ENCODE measurements at regions not wholly inside any gene's neighbourhood (a gene's known extent, or its start where the extent isn't known, plus 50 kb on each side); places are given as distances from the start of the nearest gene placed in this dataset.

DNA sequence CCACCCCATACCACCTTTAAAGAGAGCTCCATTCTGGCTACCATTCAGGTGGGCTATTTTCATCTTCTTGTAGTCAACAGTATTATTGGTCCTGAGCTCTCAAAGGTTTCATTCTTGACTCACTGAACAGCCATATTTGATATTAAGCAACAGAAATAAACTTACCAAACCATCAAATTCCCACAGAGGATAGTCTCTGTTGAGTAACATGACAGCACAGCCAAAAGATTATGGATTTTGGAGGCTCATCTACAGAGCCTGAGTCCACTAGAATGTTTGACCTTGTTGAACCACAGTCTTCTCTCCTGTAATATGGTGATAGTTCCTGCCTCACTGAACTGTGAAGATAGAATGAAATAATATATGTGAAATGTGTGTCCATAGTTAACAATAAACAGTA lies 276.3 kb upstream of the LDB2 start:
- DNase-seq (ENCODE audit: low spot score) = no peak

DNA sequence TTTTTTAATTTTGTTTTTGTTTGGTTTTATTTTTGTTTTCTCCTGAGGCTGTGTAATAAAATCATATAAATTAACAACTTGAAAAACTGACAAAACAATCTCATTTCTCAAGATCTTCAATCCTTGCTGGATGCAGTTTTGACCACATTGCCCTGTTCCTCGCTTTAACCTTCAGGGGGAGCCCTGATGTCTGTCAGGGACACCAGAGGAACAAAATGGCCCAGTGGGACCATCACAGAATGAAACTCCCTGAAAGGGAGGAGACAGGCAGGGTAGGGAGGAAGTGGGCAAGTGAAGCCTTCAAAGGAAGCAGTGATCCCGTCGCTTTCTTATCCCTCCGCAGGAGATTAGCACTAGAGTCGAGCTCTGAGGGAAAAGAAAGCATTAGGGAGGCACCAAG lies 274.9 kb upstream of the LDB2 start:
- peak; percentile 57 for DNase-seq (ENCODE audit: low spot score)

DNA sequence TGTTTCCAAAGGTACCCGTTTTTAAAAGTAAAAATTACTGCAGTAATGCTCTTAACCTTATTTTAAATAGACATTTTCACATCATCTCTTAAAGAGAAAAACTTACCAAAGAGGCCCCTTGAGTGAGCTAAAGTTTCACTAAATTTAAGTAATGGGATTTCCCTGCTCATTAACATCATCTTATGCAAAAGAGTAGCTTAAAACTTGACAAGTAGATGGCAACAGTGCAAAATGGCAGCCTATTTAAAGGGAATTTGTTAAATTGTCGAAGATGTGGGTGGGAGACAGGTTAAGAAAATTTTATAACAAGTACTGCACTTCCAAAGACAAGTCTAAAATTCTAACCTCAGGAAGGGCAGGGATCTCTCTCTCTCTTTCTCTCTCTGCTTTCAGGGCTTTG lies 271.7 kb upstream of the LDB2 start:
- DNase-seq (ENCODE audit: low spot score) = no peak

DNA sequence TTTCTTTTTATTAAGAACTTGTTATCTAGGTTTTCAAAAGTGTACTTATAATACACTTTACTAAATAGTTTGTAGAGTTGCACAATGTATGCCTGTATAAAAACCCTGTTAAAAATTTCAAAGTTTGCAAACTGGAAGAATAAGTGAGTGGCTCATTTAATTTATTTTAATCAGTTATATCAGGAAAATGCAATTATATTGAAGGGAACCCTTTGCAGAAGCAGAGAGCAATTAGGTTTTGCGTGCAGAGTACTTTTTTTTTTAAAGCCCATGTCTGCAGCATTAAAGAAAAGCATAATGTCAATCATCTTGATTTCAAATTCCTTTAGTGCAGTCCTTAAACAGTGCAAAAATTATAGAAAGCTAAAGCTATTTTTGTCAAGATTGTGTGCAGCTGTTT lies 271.3 kb upstream of the LDB2 start:
- DNase-seq (ENCODE audit: low spot score) = no peak

DNA sequence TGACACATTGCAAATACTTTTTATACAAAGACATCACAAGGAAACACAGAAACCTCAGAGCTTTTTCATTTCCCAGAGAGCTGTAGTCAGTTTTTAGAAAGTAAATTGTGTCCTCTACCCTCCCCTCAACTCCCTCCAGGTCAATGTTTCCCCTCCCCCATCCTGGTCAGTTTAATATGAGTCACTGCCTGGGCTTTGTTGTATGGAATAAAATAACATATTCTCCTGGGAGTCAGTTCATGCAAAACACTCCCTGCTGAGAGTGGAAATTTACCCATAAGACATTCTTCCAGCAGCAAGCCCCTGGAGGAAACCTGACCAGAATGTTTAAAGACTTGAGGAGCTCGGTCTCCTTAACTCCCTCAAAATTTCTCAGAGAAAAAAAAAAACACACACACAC lies 270.1 kb upstream of the LDB2 start:
- DNase-seq (ENCODE audit: low spot score) = peak; percentile 85

DNA sequence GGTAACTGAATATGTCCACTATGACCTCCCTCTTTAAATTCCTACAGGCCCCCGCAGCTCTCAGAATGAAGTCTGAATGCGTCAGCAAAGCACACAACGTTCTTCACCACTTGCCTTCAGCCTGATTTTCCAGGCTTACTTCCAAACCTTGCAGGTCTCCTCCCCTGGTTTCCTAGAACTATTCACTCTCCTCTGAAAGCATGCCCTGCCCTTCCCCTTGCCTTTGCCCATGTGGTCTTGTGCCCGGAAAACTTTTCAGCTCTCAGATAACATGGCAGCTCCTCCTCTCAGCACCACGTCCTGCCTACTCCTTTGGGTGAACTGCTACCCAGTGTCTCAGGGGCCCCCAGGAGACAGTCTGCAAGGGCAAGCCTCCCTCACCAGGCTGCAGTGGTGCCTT lies 268.5 kb upstream of the LDB2 start:
- DNase-seq (ENCODE audit: low spot score) = peak; percentile 52

DNA sequence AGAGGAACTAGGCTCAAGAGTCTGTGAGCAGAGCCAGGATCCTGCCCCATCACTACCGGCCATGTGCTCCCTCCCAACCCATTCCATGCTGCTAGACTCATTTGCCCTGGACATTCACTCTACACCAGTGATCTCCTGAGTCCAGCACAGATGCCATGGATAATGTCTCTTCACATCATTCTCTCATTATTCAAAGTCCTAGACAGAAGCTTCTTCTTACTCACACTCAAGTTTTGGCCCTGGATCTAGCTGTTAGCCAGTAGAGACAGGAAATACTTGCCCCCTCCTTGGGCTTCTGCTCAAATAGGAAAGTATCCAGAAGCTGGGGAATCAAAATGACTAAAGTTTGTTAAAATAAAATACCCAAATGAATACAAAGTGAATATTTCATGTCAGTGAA lies 266.8 kb upstream of the LDB2 start:
- no peak for DNase-seq (ENCODE audit: low spot score)

DNA sequence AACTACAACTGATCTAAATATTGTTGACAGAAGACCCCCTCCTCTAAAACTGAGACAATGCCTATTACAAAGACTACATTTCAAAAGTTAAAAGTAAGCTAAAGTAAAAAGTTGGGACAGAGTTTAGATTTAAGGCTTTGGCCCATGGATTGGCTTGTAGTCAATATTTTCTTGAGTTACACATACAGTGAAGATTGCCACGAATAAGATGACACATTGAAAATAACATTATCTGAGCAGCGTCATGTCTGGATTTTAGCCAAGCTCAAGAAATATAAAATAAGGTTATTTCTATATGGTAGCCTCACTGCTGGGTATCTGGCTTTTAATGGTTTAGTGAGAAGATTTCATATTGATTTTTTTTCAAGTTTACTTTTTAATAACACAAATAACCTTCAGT lies 266.2 kb upstream of the LDB2 start:
- no peak for DNase-seq (ENCODE audit: low spot score)

DNA sequence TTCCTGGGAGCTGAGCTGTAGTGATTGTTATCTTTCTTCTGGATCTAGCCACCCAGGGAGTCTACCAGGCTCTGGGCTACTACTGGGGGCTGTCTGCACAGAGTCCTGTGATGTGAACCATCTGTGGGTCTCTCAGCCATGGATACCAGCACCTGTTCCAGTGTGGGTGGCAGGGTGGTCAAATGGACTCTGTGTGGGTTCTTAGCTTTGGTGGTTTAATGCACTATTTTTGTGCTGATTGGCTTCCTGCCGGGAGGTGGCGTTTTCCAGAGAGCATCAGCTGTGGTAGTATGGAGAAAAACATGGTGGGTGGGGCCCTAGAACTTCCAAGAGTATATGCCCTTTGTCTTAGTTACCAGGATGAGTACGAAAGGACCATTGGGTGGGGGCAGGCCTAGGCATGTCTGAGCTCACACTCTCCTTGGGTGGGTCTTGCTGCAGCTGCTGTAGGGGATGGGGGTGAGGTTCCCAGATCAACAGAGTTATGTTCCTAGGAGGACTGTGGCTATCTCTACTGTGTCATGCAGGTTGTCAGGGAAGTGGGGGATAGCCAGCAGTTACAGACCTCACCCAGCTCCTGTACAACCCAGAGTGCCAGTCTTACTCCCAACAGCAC lies 264.8 kb upstream of the LDB2 start:
- peak; percentile 16 for DNase-seq (ENCODE audit: low spot score)

DNA sequence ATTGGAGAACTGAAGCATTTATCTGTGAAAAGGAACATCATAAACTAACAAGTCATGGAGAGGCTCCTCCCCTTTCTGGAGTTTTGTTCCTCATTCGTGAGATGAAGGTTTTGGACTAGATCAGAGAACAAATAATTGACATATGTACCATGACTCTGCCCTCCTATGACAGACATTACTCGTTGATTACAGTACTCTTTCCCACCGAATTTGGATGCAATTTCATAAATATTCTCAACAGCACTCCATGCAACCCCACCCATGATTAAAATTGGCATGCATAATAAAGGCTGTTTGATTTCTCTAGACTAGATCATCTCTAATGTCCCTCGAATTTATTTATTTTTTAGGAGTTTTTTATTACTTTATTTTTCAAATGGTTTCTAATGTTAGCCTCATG lies 258.9 kb upstream of the LDB2 start:
- no peak for DNase-seq (ENCODE audit: low spot score)

DNA sequence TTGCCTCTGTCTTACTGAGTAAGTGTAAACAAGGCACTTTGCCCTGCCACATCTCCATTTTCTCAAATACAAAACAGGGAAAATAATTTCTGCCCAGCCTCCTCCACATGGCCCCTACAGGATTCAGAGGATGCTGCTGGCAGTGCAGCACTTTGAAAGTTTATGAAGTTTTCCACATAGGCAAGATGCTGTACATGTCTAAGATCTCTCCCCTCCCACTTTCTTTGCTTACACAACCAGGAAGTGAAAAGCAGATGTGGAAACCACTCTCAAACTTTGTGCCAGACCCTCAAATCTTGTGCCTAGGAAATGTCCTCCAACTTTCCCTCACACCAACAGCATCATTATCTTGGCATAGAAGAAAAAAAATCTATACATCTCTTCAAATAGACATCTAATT lies 257.0 kb upstream of the LDB2 start:
- DNase-seq (ENCODE audit: low spot score) = no peak

DNA sequence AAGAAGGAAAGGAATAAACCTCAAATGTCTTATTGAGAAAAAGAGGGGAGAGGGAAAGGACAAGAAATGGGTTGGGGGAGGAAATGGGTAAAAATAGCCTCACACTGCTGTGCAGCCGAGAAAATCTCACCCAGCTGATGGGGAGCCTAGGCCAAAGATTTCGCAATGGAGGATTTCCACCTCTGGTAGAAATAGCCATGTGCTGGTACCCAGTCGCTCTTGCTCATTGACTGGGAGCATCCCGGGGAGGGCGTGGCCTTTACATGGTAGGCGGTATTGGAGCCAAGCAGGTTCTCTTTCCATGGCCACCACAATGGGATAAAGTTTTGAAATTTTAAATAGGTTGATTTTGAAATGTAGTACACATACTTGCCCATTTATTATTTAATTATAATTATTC lies 255.1 kb upstream of the LDB2 start:
- DNase-seq (ENCODE audit: low spot score) = no peak

DNA sequence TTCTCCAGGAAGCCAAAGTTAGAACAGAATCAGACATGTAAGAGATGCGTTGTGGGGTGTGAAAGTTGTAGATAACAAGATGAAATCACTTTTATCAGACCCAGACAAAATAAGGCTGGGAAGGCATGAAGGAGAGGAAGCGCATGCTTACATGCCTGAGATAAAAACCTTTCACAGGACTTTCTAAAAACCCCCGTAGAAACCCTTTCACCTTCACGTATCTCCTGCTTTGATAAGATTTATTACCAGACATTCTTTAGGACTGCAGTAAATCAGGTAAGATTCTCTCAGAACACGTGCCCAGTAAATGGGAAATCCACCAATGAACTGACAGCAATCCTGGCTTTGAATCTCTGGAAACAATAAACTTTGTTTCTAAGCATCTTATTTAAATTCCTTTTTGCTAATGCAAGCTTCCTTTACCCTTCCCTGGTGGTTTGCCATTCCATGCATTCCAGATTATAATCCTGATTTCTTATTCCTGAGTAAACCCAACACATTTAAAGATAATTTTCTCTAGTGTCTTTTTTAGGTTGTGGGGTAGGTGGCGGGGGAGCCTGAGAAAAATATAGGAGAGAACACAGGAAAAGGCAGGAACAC lies 254.6 kb upstream of the LDB2 start:
- no peak for DNase-seq (ENCODE audit: low spot score)

DNA sequence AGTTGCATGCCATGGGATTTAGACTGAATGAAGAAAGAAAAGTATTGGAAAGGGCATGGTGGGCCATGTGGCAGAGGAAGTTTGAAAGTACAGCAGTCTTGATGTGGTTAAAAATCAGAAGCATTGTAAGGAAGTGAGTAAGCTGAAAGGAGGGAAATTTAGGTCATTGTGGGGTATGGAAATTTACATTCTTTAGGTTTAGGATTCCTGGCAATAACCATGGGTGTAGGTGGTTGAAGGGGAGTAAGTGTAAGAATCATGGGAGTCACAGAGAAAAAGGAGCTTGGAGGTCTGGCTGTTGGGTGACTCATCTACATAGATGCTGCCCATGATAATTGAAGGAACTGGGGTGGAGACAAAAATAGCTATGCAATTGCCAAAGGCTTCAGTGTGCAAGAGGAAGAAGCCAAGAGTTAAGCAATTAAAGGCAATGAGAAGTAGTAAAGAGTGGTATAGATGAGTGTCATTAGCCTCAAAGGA lies 243.8 kb upstream of the LDB2 start:
- DNase-seq (ENCODE audit: low spot score) = peak; percentile 83

DNA sequence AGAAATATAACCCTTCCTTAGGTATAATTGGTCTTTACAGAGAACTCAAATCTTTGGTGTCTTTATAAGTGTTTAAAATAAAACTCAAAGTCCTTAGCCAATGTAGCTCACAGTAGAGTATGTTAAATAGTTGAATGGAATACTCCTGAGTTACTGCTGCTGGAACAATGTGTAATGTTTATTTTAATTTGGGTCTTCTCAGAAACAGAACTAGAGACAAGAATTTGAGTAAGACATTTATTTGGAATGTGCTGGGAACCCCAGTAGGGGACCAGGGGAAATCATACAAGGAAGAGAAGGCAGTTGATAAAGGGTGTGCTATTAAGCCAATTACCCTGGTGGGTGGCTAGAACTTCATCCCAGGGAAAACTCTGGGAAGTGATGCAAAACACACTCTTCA lies 240.4 kb upstream of the LDB2 start:
- no peak for DNase-seq (ENCODE audit: low spot score)

DNA sequence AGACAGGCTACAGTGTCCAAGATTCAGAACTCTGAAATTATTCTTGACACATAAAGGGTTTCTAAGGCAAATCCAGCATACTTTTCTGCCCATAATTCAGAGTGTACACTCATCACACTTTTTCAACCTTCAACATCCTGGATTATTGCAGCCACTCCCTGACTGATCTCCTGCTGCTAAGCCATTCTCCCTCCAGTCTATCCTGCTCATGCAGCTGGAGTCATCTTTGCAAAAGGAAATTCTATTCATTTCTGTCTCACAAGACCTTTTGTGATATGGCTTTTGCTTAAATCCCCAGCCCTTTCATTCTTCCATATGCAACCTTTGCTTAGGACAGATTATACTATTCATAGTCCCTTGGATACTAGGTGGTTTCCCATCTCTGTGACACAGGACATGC lies 236.1 kb upstream of the LDB2 start:
- DNase-seq (ENCODE audit: low spot score) = no peak

DNA sequence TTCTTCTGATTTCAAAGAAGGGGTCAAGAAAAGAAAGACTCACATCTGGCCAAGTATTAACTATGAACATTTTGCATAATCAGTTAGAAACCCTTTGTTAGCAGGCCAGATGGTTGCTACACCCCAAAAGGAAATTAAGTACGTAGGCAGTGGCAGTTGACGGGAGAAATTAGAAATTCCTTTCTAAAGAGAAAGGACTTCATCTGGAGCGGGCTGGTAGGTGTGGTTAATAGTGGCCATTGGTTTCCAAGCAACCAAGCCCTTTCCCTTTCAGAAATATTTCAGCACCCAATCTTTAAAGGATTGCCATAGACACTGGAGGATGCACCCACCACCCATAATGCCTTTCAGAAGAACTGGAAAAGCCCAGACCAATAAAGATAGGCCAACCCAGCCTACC lies 235.7 kb upstream of the LDB2 start:
- no peak for DNase-seq (ENCODE audit: low spot score)

DNA sequence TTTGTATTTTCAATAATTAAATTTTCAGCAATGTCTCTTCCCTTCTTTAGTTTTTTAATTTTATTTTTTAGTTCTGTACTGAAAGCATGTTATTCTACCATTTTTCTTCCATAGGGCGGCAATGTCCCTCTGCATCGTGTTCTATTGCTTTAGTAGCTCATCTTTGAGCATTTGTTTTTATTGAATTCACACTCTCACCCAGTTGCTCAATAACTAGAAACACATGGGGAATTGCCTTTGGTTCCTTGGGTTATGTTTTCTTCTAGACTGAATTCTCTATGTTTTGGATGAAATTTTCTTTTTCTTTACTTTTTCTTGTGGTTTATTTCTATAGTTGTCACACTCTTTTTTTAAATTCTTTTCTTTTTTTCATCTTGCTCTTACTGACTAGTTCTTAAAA lies 233.8 kb upstream of the LDB2 start:
- no peak for DNase-seq (ENCODE audit: low spot score)

DNA sequence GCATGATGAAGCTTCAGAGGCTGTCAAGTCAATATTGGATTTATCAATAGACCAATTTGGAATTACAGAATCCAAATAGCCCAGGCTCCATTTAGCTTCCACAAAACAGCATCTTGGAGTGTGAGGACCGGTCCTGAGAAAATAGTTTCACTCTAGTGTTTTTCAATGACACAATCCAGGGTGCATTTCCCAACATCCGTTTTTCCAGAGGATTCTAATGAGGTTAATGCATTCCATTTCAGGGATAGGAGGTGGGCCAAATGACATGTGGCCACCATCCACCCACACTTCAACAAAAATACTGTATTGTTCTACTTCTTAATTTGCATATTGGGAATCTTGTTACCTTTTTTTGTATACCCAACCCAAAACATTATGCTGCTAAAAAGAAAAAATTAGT lies 229.8 kb upstream of the LDB2 start:
- no peak for DNase-seq (ENCODE audit: low spot score)

DNA sequence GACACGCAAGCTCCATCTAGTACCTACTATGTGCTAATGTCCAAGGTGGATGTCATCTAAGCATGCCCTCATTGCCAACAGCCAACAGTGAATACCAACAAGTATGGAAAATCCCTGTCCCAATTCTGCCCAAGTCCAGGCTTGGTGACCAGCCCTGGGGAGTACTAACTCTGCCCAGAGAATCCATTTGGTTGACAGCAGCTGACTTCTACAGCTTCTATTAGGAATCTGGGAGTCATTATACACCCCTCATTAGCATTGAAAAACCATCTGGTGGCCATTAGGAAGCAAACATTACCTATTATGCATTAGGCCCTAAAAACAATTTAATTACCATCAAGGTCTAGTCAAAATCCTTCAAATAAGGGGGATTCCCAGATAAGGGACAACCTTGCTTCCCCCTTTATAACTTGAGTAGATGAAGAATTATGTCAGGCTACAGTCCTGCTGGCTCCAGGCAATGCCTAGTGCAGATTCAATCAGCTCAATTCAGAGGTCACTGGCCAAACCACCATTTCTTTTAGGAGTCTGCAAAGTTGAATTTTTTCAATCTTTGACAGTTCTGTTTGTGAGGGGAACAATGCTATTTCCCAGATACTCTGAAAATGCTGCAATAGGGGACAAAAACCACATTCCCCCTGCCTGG lies 228.0 kb upstream of the LDB2 start:
- DNase-seq (ENCODE audit: low spot score) = no peak

DNA sequence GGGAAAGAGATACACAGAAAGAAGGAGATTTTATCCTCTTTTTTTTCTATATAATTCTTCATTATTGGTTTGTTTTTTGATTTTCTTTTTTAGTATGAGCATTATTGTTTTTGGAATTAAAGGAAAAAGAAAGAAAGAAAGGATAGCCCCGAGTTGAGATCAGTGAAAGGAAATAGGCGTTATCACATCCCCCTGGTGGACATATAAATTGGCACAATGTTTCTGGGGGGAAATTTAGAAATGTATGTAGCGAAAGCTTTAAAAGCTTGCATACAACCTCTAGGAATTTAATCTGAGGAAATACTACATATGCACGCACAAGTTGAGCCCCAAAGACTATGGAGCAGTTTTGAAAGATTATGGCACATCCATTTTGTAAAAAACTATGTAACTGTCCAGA lies 226.3 kb upstream of the LDB2 start:
- no peak for DNase-seq (ENCODE audit: low spot score)

DNA sequence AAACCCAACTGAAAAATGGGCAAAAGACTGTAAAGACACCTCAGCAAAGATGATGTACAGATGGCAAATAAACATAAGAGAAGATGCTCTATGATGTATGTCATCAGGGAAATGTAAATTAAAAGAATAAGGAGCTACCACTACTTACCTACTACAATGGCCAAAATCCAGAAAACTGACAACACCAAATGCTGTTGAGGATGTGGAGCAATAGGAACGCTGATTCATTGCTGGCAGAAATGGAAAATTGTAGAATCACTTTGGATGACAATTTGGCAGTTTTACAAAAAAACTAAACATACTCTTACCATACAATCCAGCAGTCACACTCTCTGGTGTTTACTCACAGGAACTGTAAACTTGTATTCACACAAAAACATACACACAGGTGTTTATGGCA lies 222.3 kb upstream of the LDB2 start:
- no peak for DNase-seq (ENCODE audit: low spot score)

DNA sequence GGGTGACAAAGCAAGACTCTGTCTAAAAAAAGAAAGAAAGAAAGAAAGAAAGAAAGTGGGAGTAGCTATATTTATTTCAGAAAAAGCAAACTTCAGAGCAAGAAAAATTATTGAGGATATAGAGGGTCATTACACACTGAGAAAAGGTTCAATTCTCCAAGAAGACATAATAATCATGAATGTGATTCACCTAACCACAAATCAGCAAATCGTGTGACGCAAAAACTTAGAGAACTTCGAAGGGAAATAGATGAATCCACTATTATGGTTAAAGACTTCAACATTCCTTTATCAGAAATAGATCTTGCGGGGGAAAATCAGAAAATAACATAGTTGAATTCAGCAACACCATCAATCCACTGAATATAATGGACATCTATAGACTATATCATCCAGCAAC lies 219.3 kb upstream of the LDB2 start:
- no peak for DNase-seq (ENCODE audit: low spot score)

DNA sequence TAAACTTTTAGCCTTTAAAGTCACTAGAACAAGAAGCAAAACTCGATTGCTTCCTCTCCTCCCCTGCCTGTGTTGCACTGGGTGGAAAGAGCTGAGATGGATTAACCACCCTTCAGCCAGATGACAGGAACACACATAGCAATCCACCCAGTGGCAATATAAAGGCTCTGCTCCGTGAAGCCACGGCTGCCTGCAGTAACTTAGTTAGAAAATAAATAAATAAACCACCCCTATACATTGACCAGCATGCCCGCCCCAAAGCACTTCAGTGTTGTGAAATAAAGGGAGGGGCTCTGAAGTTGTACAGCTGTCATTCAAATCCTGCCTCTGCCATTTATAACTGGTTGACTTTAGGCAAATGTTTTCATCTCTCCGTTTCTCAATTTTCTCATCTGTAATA lies 217.1 kb upstream of the LDB2 start:
- no peak for DNase-seq (ENCODE audit: low spot score)
